Stimulated activated CD4-positive, alpha-beta T cell treated with anti-CD3 and anti-CD28 coated beads, Interleukin-2, amount 100 ng/mL, for 4 hours (primary cell): ENCODE measurements at regions not wholly inside any gene's neighbourhood (a gene's known extent, or its start where the extent isn't known, plus 50 kb on each side); places are given as distances from the start of the nearest gene placed in this dataset.

Experiments used
- DNase-seq: peaks from one replicate; pipeline ENCODE4 v3.0.0-alpha.2; 2020; ENCODE audit warnings: low read depth

GRCh38 chr12:91353266-91353665, 170.6 kb upstream of the DCN start:
- DNase-seq: no peak

GRCh38 chr12:91349476-91349875, 166.9 kb upstream of the DCN start:
- no peak for DNase-seq

- DNase-seq: no peak
Observed at GRCh38 chr12:91347481-91348214, 165.0 kb upstream of the DCN start.

GRCh38 chr12:91346827-91347226, 164.2 kb upstream of the DCN start:
- DNase-seq: no peak

GRCh38 chr12:91344408-91344807, 161.8 kb upstream of the DCN start:
- DNase-seq: no peak

- DNase-seq: no peak
Observed at GRCh38 chr12:91343010-91343409, 160.4 kb upstream of the DCN start.

GRCh38 chr12:91339106-91339505, 156.5 kb upstream of the DCN start:
- no peak for DNase-seq

GRCh38 chr12:91335699-91336098, 153.1 kb upstream of the DCN start:
- DNase-seq: no peak

GRCh38 chr12:91333966-91334365, 151.3 kb upstream of the DCN start:
- no peak for DNase-seq

- no peak for DNase-seq
Observed at GRCh38 chr12:91332302-91332701, 149.7 kb upstream of the DCN start.

- DNase-seq: no peak
Observed at GRCh38 chr12:91331371-91331770, 148.8 kb upstream of the DCN start.

- no peak for DNase-seq
Observed at GRCh38 chr12:91328451-91328850, 145.8 kb upstream of the DCN start.

GRCh38 chr12:91327889-91328288, 145.3 kb upstream of the DCN start:
- no peak for DNase-seq

GRCh38 chr12:91327131-91327530, 144.5 kb upstream of the DCN start:
- no peak for DNase-seq

- peak; percentile 15 for DNase-seq
Observed at GRCh38 chr12:91326058-91327027, 143.7 kb upstream of the DCN start.

GRCh38 chr12:91320999-91321398, 138.4 kb upstream of the DCN start:
- no peak for DNase-seq

- no peak for DNase-seq
Observed at GRCh38 chr12:91319071-91319760, 136.6 kb upstream of the DCN start.

- no peak for DNase-seq
Observed at GRCh38 chr12:91317306-91317705, 134.7 kb upstream of the DCN start.

- no peak for DNase-seq
Observed at GRCh38 chr12:91316907-91317269, 134.3 kb upstream of the DCN start.

- no peak for DNase-seq
Observed at GRCh38 chr12:91316161-91316906, 133.7 kb upstream of the DCN start.

- DNase-seq: no peak
Observed at GRCh38 chr12:91311081-91311480, 128.5 kb upstream of the DCN start.

GRCh38 chr12:91309450-91309849, 126.8 kb upstream of the DCN start:
- no peak for DNase-seq
